Tibial nerve (tissue), 4 donors: ENCODE measurements at regions not wholly inside any gene's neighbourhood (a gene's known extent, or its start where the extent isn't known, plus 50 kb on each side); places are given as distances from the start of the nearest gene placed in this dataset.

Source experiments
- CTCF ChIP-seq, 5 experiments: fragments of 200-600 bp in 3 of 5; fragments of 450-650 bp in 2 of 5; sonication (generic) in 3 of 5; IDR thresholded peaks; one replicate each; pipeline ENCODE4 v1.5.1; 2016 to 2019; ENCODE audit warnings: antibody characterized with exemption in 5 of 5, mild to moderate bottlenecking in 3 of 5, moderate library complexity in 2 of 5
- EP300 ChIP-seq, 2 donors: sonication (generic); formaldehyde crosslinking; IDR thresholded peaks; one replicate each; pipeline ENCODE4 v1.6.1; 2017; ENCODE audit warnings: antibody characterized with exemption in 2 of 2, mild to moderate bottlenecking in 1 of 2
- POLR2A ChIP-seq, 2 donors: fragments of 450-650 bp; IDR thresholded peaks; one replicate each; pipeline ENCODE4 v1.6.1; 2017; ENCODE audit warnings: antibody characterized with exemption in 2 of 2, mild to moderate bottlenecking in 2 of 2, moderate library complexity in 2 of 2

GRCh38 chr2:502831-503230, 174.4 kb downstream of the TMEM18 start:
- no peak for TF ChIP-seq POLR2A (IDR thresholded peaks at IDR 0.05)
- TF ChIP-seq CTCF (IDR thresholded peaks at IDR 0.05), result no peak
- TF ChIP-seq EP300 (IDR thresholded peaks at IDR 0.05), result no peak
